Endothelial cell of umbilical vein (primary cell): ENCODE measurements at regions not wholly inside any gene's neighbourhood (a gene's known extent, or its start where the extent isn't known, plus 50 kb on each side); places are given as distances from the start of the nearest gene placed in this dataset.

Experiments used
- BruUV-seq: library from RNA; stranded (reverse); fragments of 400-500 nt; replicated peaks from 2 replicates; lab custom pipeline; 2021; lab: Mats Ljungman, UMichigan
- CTCF ChIA-PET: fragments of 300-600, 350-600 bp; sonication (Branson Sonifier 250); formaldehyde crosslinking; loops from one replicate; lab custom pipeline; 2021; ENCODE audit warnings: antibody characterized with exemption, inconsistent platforms; lab: Charles Lee
- POLR2A ChIA-PET: fragments of 300-600, 350-600 bp; sonication (Branson Sonifier 250); formaldehyde crosslinking; loops from one replicate; lab custom pipeline; 2021; ENCODE audit warnings: antibody characterized with exemption, inconsistent platforms; lab: Charles Lee
- DNase-seq: peaks from one replicate; pipeline ENCODE4 v3.0.0-alpha.2; 2011; ENCODE audit warnings: low read depth, low spot score
- FAIRE-seq: peaks from 2 replicates; lab custom pipeline; 2011; peaks lifted over from hg19 to GRCh38; lab: Jason Lieb, UNC
- H2AFZ ChIP-seq: 2 replicates; pipeline ENCODE4 v1.6.0; 2012; ENCODE audit warnings: low read depth, low read length, control low read depth, inconsistent platforms
- H3K27ac ChIP-seq: 2 replicates; pipeline ENCODE4 v1.5.1; 2011; ENCODE audit warnings: low read depth, mild to moderate bottlenecking, control low read depth, low read length, moderate library complexity; ENCODE audit not compliant: insufficient read depth
- H3K27me3 ChIP-seq, 2 experiments: 2 replicates each; pipeline versions ENCODE4 v1.6.0 to v1.6.1; 2011; ENCODE audit warnings: low read length in 2 of 2, mixed read lengths in 1 of 2; ENCODE audit not compliant: control insufficient read depth in 2 of 2, insufficient read depth in 2 of 2
- H3K36me3 ChIP-seq, 2 experiments: 2 replicates in 1 of 2; 3 replicates in 1 of 2; pipeline ENCODE4 v1.5.1; 2011; ENCODE audit warnings: low read length in 2 of 2, mild to moderate bottlenecking in 1 of 2, moderate library complexity in 1 of 2; ENCODE audit not compliant: control insufficient read depth in 2 of 2, insufficient read depth in 2 of 2; ENCODE audit errors: extremely low read depth in 1 of 2
- H3K4me1 ChIP-seq: 3 replicates; pipeline ENCODE4 v1.5.1; 2011; ENCODE audit warnings: mild to moderate bottlenecking, low read length; ENCODE audit not compliant: control insufficient read depth, insufficient read depth; ENCODE audit errors: extremely low read depth
- H3K4me2 ChIP-seq: 2 replicates; pipeline ENCODE4 v1.6.1; 2011; ENCODE audit warnings: low read length, control low read depth, mixed read lengths; ENCODE audit not compliant: insufficient read depth
- H3K4me3 ChIP-seq, 3 experiments: fragments of 200-600 bp in 1 of 3; sonication (generic), shearing (Covaris generic) in 1 of 3; replicated peaks in 1 of 3; 2 replicates each; pipeline ENCODE4 v1.5.1; 2011 to 2016; ENCODE audit warnings: control low read depth in 3 of 3, low read length in 3 of 3, mild to moderate bottlenecking in 2 of 3, inconsistent platforms in 1 of 3, low read depth in 1 of 3, moderate library complexity in 1 of 3; ENCODE audit not compliant: insufficient read depth in 1 of 3
- H3K79me2 ChIP-seq: 2 replicates; pipeline ENCODE4 v1.6.0; 2012; ENCODE audit warnings: low read length, inconsistent platforms; ENCODE audit not compliant: control insufficient read depth, insufficient read depth
- H3K9ac ChIP-seq: replicated peaks from 2 replicates; pipeline ENCODE3; 2011; ENCODE audit warnings: low read length, control low read depth; ENCODE audit not compliant: insufficient read depth; ENCODE audit errors: extremely low read depth
- H3K9me1 ChIP-seq: replicated peaks from 3 replicates; pipeline ENCODE4 v1.6.0; 2011; ENCODE audit warnings: mild to moderate bottlenecking, low read length; ENCODE audit not compliant: control insufficient read depth, insufficient read depth; ENCODE audit errors: extremely low read depth
- H3K9me3 ChIP-seq: replicated peaks from 2 replicates; pipeline ENCODE4 v1.5.1; 2012; ENCODE audit warnings: low read length, inconsistent platforms; ENCODE audit not compliant: control insufficient read depth, insufficient read depth
- H4K20me1 ChIP-seq: replicated peaks from 2 replicates; pipeline ENCODE3; 2011; ENCODE audit warnings: mild to moderate bottlenecking, low read length; ENCODE audit not compliant: control insufficient read depth, insufficient read depth; ENCODE audit errors: extremely low read depth
- EZH2 ChIP-seq: IDR thresholded peaks from 2 replicates; pipeline ENCODE4 v1.6.1; 2012; ENCODE audit warnings: borderline replicate concordance, low read depth, mild to moderate bottlenecking, moderate library complexity, low read length, inconsistent platforms; ENCODE audit not compliant: severe bottlenecking
- FOS ChIP-seq: IDR thresholded peaks from 2 replicates; pipeline ENCODE4 v1.6.1; 2011; ENCODE audit warnings: mild to moderate bottlenecking, low read length, moderate library complexity, borderline replicate concordance; ENCODE audit not compliant: insufficient read depth
- GATA2 ChIP-seq: IDR thresholded peaks from 2 replicates; pipeline ENCODE4 v1.7.0; 2011; ENCODE audit warnings: low read depth, mild to moderate bottlenecking, moderate library complexity, mixed read lengths, low read length; ENCODE audit not compliant: insufficient read length, insufficient read depth
- JUN ChIP-seq: IDR thresholded peaks from 2 replicates; pipeline ENCODE4 v1.6.1; 2011; ENCODE audit warnings: borderline replicate concordance, low read depth; ENCODE audit not compliant: insufficient read length, insufficient read depth
- MYC ChIP-seq: IDR thresholded peaks from one replicate; pipeline ENCODE4 v1.6.1; 2011; ENCODE audit warnings: mild to moderate bottlenecking, low read depth, low read length
- POLR2A ChIP-seq: IDR thresholded peaks from 2 replicates; pipeline ENCODE4 v1.6.1; 2012; ENCODE audit warnings: low read depth, mild to moderate bottlenecking, control low read depth, low read length
- POLR2AphosphoS5 ChIP-seq: IDR thresholded peaks from 2 replicates; pipeline ENCODE4 v1.6.1; 2012; ENCODE audit warnings: low read depth, mild to moderate bottlenecking, control low read depth, low read length, moderate library complexity; ENCODE audit not compliant: insufficient read depth
- dilution Hi-C: fragments of 300-500 bp; cut with MboI; formaldehyde crosslinking; loops from one replicate; pipeline ENCODE4 v1.15.0; 2019; ENCODE audit warnings: low sequenced_read_pairs; ENCODE audit not compliant: extremely low pct_ligation_motif_present
- intact Hi-C: fragments of 100-400 bp; cut with micrococcal nuclease; formaldehyde crosslinking; loops from one replicate; pipeline ENCODE4 v1.10.0; 2022
- TF ChIP-seq, protein P1 (sequence below): IDR thresholded peaks from 2 replicates; pipeline ENCODE4 v1.6.1; 2011; ENCODE audit not compliant: insufficient read depth, insufficient read length
- TF ChIP-seq, protein P2 (sequence below), 2 donors: IDR thresholded peaks; 1 replicate in 1 of 2; 2 replicates in 1 of 2; pipeline ENCODE4 v1.5.1; 2011; ENCODE audit warnings: low read length in 2 of 2, mild to moderate bottlenecking in 2 of 2, moderate library complexity in 2 of 2, control low read depth in 1 of 2, inconsistent platforms in 1 of 2, low read depth in 1 of 2; ENCODE audit not compliant: insufficient read depth in 1 of 2; ENCODE audit errors: extremely low read depth in 1 of 2

DNA sequence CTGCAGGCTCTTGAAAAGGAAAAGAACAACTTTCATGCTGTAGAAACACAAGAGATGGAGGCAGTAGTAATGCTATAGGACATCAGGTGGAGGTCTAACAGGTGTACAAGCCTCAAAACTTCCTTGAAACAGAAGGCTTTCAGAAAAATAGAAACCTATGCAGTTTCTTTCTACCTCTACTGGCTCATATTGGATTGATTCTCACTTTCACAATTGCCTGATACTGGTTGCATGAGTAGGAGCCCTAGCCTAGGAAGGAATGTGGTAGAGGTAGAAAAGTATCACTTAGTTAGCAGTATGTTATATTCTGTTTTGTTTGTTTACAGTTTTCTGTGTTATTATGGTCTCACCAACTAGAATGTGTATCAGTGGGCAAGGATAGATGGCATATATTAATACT is 175.4 kb upstream of the GORAB start:
- FAIRE-seq (no peak), DNase-seq (no peak)
- Histone ChIP-seq H3K9me1 (no peaks in the 10 kb centered on the region), H3K9me3 (no peaks in the 10 kb centered on the region), H4K20me1 (no peaks in the 10 kb centered on the region), H3K27me3 (no peaks in the 10 kb centered on the region), H3K27ac (no peak overlapping the region), H3K79me2 (no peaks in the 10 kb centered on the region), H3K4me3 (no peak overlapping the region), H3K9ac (no peak overlapping the region), H3K4me1 (no peaks in the 10 kb centered on the region), H2AFZ (no peak overlapping the region), H3K4me2 (no peak overlapping the region), H3K36me3 (no peaks in the 10 kb centered on the region)
- intact Hi-C loops: no loop called here
- no peak for TF ChIP-seq POLR2A
- no peak for TF ChIP-seq MYC
- TF ChIP-seq JUN: no peak
- no peak for TF ChIP-seq FOS
- TF ChIP-seq, protein P1, sequence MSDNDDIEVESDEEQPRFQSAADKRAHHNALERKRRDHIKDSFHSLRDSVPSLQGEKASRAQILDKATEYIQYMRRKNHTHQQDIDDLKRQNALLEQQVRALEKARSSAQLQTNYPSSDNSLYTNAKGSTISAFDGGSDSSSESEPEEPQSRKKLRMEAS: no peak
- TF ChIP-seq, protein P2, sequence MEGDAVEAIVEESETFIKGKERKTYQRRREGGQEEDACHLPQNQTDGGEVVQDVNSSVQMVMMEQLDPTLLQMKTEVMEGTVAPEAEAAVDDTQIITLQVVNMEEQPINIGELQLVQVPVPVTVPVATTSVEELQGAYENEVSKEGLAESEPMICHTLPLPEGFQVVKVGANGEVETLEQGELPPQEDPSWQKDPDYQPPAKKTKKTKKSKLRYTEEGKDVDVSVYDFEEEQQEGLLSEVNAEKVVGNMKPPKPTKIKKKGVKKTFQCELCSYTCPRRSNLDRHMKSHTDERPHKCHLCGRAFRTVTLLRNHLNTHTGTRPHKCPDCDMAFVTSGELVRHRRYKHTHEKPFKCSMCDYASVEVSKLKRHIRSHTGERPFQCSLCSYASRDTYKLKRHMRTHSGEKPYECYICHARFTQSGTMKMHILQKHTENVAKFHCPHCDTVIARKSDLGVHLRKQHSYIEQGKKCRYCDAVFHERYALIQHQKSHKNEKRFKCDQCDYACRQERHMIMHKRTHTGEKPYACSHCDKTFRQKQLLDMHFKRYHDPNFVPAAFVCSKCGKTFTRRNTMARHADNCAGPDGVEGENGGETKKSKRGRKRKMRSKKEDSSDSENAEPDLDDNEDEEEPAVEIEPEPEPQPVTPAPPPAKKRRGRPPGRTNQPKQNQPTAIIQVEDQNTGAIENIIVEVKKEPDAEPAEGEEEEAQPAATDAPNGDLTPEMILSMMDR (IDR thresholded peaks at IDR 0.05; ENCODE audit: extremely low read depth in 1 of 2, insufficient read depth in 1 of 2, low read depth in 1 of 2, low read length in 2 of 2): no peak
- TF ChIP-seq GATA2: no peak
- TF ChIP-seq EZH2: no peak
- TF ChIP-seq POLR2AphosphoS5: no peak
- POLR2A ChIA-PET: no interaction called here
- dilution Hi-C loops: no loop called here
- BruUV-seq: no TSS peak
- CTCF ChIA-PET: no interaction called here
